ENCODE measurements at regions not wholly inside any gene's neighbourhood (a gene's known extent, or its start where the extent isn't known, plus 50 kb on each side); places are given as distances from the start of the nearest gene placed in this dataset.

DNA sequence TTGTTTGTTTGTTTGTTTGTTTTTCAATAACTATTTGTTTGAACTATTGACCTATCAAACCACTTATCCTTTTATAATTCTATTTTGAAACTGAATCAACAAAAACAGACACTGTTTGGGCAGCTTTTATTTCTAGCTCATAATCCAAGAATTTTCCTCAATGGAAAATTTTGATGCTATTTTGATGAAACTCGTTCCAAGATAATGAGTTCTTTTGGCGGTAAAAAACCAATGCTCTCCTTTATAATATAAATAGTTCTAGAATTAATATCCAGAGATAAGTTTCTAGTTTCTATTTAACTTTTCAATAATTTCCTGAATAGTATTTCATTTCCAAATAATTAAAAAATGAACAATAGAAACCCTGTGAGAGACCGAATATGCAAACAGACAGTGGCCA, 146.5 kb upstream of the EDNRB start:
- TF ChIP-seq, protein P1, sequence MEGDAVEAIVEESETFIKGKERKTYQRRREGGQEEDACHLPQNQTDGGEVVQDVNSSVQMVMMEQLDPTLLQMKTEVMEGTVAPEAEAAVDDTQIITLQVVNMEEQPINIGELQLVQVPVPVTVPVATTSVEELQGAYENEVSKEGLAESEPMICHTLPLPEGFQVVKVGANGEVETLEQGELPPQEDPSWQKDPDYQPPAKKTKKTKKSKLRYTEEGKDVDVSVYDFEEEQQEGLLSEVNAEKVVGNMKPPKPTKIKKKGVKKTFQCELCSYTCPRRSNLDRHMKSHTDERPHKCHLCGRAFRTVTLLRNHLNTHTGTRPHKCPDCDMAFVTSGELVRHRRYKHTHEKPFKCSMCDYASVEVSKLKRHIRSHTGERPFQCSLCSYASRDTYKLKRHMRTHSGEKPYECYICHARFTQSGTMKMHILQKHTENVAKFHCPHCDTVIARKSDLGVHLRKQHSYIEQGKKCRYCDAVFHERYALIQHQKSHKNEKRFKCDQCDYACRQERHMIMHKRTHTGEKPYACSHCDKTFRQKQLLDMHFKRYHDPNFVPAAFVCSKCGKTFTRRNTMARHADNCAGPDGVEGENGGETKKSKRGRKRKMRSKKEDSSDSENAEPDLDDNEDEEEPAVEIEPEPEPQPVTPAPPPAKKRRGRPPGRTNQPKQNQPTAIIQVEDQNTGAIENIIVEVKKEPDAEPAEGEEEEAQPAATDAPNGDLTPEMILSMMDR (IDR thresholded peaks at IDR 0.05; ENCODE audit: low read length) = no peak
- no peak for TF ChIP-seq EZH2 (IDR thresholded peaks at IDR 0.05; ENCODE audit: borderline replicate concordance, low read length)

All from OCI-LY1 (cell line).